DOHH2 (cell line): ENCODE measurements at regions not wholly inside any gene's neighbourhood (a gene's known extent, or its start where the extent isn't known, plus 50 kb on each side); places are given as distances from the start of the nearest gene placed in this dataset.

Experiments
- H3F3A ChIP-seq: fragments of 200-600 bp; sonication (generic), shearing (Covaris generic); 2 replicates; pipeline ENCODE4 v1.6.0; 2016; ENCODE audit warnings: antibody characterized with exemption, mild to moderate bottlenecking; ENCODE audit not compliant: control insufficient read depth, insufficient read depth
- H3K27ac ChIP-seq: fragments of 200-600 bp; sonication (generic); 2 replicates; pipeline ENCODE4 v1.5.1; 2014; ENCODE audit warnings: low read depth, mild to moderate bottlenecking, low read length, moderate library complexity
- H3K27me3 ChIP-seq: fragments of 200-600 bp; sonication (generic); 2 replicates; pipeline ENCODE4 v1.6.1; 2014; ENCODE audit warnings: mild to moderate bottlenecking, low read length, mixed read lengths; ENCODE audit not compliant: control insufficient read depth
- H3K36me3 ChIP-seq: fragments of 200-600 bp; sonication (generic); 2 replicates; pipeline ENCODE4 v1.6.1; 2014; ENCODE audit warnings: mild to moderate bottlenecking, low read length, moderate library complexity, mixed read lengths; ENCODE audit not compliant: control insufficient read depth
- H3K4me1 ChIP-seq: fragments of 200-600 bp; sonication (generic); 2 replicates; pipeline ENCODE4 v1.6.1; 2014; ENCODE audit warnings: mild to moderate bottlenecking, low read length, mixed read lengths; ENCODE audit not compliant: control insufficient read depth
- H3K4me2 ChIP-seq: fragments of 200-600 bp; sonication (generic); 2 replicates; pipeline ENCODE4 v1.6.0; 2014; ENCODE audit warnings: mild to moderate bottlenecking, low read length, moderate library complexity
- H3K4me3 ChIP-seq: fragments of 200-600 bp; sonication (generic); 2 replicates; pipeline ENCODE4 v1.5.1; 2014; ENCODE audit warnings: mild to moderate bottlenecking, low read length, mixed read lengths
- H3K79me2 ChIP-seq: fragments of 200-600 bp; sonication (generic); 2 replicates; pipeline ENCODE4 v1.6.1; 2014; ENCODE audit warnings: mild to moderate bottlenecking, low read length, mixed read lengths; ENCODE audit not compliant: control insufficient read depth
- H3K9me2 ChIP-seq: fragments of 200-600 bp; sonication (generic); replicated peaks from 2 replicates; pipeline ENCODE4 v1.6.1; 2014; ENCODE audit warnings: mild to moderate bottlenecking, low read length, mixed read lengths; ENCODE audit not compliant: control insufficient read depth
- H3K9me3 ChIP-seq: fragments of 200-600 bp; sonication (generic); 2 replicates; pipeline ENCODE4 v1.6.1; 2014; ENCODE audit warnings: antibody characterized with exemption, low read length, mixed read lengths; ENCODE audit not compliant: control insufficient read depth, insufficient read depth
- H4K20me1 ChIP-seq: fragments of 200-600 bp; sonication (generic); 2 replicates; pipeline ENCODE4 v1.6.0; 2014; ENCODE audit warnings: low read depth, mild to moderate bottlenecking, antibody characterized with exemption, low read length, moderate library complexity; ENCODE audit not compliant: control insufficient read depth, insufficient read depth
- EZH2phosphoT487 ChIP-seq: fragments of 200-600 bp; sonication (generic); IDR thresholded peaks from 2 replicates; pipeline ENCODE4 v1.6.1; 2017; ENCODE audit warnings: borderline replicate concordance, mild to moderate bottlenecking, antibody characterized with exemption, low read length, moderate library complexity, mixed read lengths
- TF ChIP-seq, protein P1 (sequence below): fragments of 200-600 bp; sonication (generic); IDR thresholded peaks from one replicate; pipeline ENCODE4 v1.5.1; 2014; ENCODE audit warnings: antibody characterized with exemption, mild to moderate bottlenecking, low read depth, low read length; ENCODE audit not compliant: poor library complexity, severe bottlenecking

GRCh38 chr6:147043994-147044477 lies 160.2 kb upstream of the STXBP5 start:
- Histone ChIP-seq H3F3A (no peaks in the 10 kb centered on the region), H3K9me2 (no peaks in the 10 kb centered on the region), H4K20me1 (no peaks in the 10 kb centered on the region), H3K9me3 (no peaks in the 10 kb centered on the region), H3K4me3 (no peak overlapping the region), H3K4me1 (no peaks in the 10 kb centered on the region), H3K4me2 (no peak overlapping the region), H3K27ac (no peak overlapping the region), H3K36me3 (no peaks in the 10 kb centered on the region), H3K27me3 (no peaks in the 10 kb centered on the region), H3K79me2 (no peaks in the 10 kb centered on the region)
- TF ChIP-seq, protein P1, sequence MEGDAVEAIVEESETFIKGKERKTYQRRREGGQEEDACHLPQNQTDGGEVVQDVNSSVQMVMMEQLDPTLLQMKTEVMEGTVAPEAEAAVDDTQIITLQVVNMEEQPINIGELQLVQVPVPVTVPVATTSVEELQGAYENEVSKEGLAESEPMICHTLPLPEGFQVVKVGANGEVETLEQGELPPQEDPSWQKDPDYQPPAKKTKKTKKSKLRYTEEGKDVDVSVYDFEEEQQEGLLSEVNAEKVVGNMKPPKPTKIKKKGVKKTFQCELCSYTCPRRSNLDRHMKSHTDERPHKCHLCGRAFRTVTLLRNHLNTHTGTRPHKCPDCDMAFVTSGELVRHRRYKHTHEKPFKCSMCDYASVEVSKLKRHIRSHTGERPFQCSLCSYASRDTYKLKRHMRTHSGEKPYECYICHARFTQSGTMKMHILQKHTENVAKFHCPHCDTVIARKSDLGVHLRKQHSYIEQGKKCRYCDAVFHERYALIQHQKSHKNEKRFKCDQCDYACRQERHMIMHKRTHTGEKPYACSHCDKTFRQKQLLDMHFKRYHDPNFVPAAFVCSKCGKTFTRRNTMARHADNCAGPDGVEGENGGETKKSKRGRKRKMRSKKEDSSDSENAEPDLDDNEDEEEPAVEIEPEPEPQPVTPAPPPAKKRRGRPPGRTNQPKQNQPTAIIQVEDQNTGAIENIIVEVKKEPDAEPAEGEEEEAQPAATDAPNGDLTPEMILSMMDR: no peak
- no peak for TF ChIP-seq EZH2phosphoT487

DNA sequence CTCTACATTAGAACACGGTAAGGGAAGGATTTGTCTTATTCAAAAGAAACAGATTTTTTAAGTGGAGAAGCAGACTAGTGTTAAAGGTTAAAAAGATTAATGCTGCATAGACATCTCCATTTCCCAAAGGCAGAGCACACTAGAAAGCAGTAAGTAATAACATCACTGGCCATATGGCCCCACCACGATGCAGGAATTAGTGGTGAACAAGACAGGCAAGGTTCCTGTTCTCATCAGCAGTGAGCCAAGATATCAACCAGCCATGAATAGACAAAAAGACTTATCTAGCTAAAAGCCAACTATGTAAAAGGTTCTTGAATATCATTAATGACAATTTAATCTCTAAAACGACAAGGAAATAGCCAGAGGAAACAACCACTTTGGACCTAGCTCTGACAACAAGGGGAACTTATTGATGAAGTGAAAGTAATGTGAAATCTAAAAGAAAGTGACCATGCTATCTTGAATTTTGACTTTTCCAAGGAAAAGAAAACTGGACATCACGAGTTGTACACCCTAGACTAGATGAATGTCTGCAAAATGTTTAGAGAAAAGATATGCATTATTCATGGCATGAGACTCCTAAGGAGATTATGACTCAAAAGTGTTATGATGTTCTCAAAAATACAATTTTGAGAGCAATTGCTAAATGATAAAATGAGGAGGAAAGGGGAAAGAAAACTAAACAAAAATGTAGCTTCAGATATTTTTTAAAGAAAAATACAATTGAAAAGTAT lies 157.9 kb upstream of the STXBP5 start:
- no peaks in the 10 kb centered on the region for H3K4me1 ChIP-seq
- no peaks in the 10 kb centered on the region for H3K9me3 ChIP-seq
- H3K36me3 ChIP-seq: no peaks in the 10 kb centered on the region
- TF ChIP-seq, protein P1: no peak
- TF ChIP-seq EZH2phosphoT487: no peak
- H3K4me2 ChIP-seq: no peak overlapping the region
- no peak overlapping the region for H3K27ac ChIP-seq
- no peaks in the 10 kb centered on the region for H4K20me1 ChIP-seq
- H3K9me2 ChIP-seq: no peaks in the 10 kb centered on the region
- H3K27me3 ChIP-seq: no peaks in the 10 kb centered on the region
- no peaks in the 10 kb centered on the region for H3F3A ChIP-seq
- no peak overlapping the region for H3K4me3 ChIP-seq
- H3K79me2 ChIP-seq: no peaks in the 10 kb centered on the region

GRCh38 chr6:147048930-147049329 lies 155.3 kb upstream of the STXBP5 start:
- Histone ChIP-seq H3K36me3 (no peaks in the 10 kb centered on the region), H3K9me3 (no peaks in the 10 kb centered on the region), H3K4me1 (no peaks in the 10 kb centered on the region), H3K4me3 (no peak overlapping the region), H4K20me1 (no peaks in the 10 kb centered on the region), H3K27ac (no peak overlapping the region), H3K4me2 (no peak overlapping the region), H3K79me2 (no peaks in the 10 kb centered on the region), H3K27me3 (no peaks in the 10 kb centered on the region), H3F3A (no peaks in the 10 kb centered on the region), H3K9me2 (no peaks in the 10 kb centered on the region)
- TF ChIP-seq, protein P1: no peak
- TF ChIP-seq EZH2phosphoT487: no peak
